ENCODE measurements at regions not wholly inside any gene's neighbourhood (a gene's known extent, or its start where the extent isn't known, plus 50 kb on each side); places are given as distances from the start of the nearest gene placed in this dataset.
"Not testable (repeated sequence)": the region's sequence is repeated elsewhere in the genome, so short reads cannot be mapped to it uniquely, and the experiment has no call there.

GRCh38 chr11:71129624-71130023 lies 122.8 kb downstream of the SHANK2 start:
- no peak for DNase-seq (ENCODE audit: low spot score)
- in situ Hi-C loops (cut with MboI; ENCODE audit: low pct_unique_long_range_greater_than_20kb, low sequenced_read_pairs, unreplicated experiment): no loop called here
- TF ChIP-seq CTCF (IDR thresholded peaks at IDR 0.05; ENCODE audit: extremely low read depth, insufficient read depth, missing control alignments): no peak

- no peak for TF ChIP-seq CTCF (IDR thresholded peaks at IDR 0.05; ENCODE audit: extremely low read depth, insufficient read depth, missing control alignments)
- no peak for DNase-seq (ENCODE audit: low spot score)
- in situ Hi-C loops (cut with MboI; ENCODE audit: low pct_unique_long_range_greater_than_20kb, low sequenced_read_pairs, unreplicated experiment): no loop called here
Measured at GRCh38 chr11:71127806-71128205, 124.6 kb downstream of the SHANK2 start.

- in situ Hi-C loops (cut with MboI; ENCODE audit: low pct_unique_long_range_greater_than_20kb, low sequenced_read_pairs, unreplicated experiment); DNase-seq (ENCODE audit: low spot score): not testable (repeated sequence)
Measured at GRCh38 chr11:71126401-71126800, 126.0 kb downstream of the SHANK2 start.

GRCh38 chr11:71125150-71125549 lies 127.2 kb downstream of the SHANK2 start:
- in situ Hi-C loops (cut with MboI; ENCODE audit: low pct_unique_long_range_greater_than_20kb, low sequenced_read_pairs, unreplicated experiment): no loop called here
- no peak for DNase-seq (ENCODE audit: low spot score)
- no peak for TF ChIP-seq CTCF (IDR thresholded peaks at IDR 0.05; ENCODE audit: extremely low read depth, insufficient read depth, missing control alignments)

- TF ChIP-seq CTCF (IDR thresholded peaks at IDR 0.05; ENCODE audit: extremely low read depth, insufficient read depth, missing control alignments): no peak
- DNase-seq (ENCODE audit: low spot score): no peak
- in situ Hi-C loops (cut with MboI; ENCODE audit: low pct_unique_long_range_greater_than_20kb, low sequenced_read_pairs, unreplicated experiment): no loop called here
Measured at GRCh38 chr11:71124127-71124526, 128.2 kb downstream of the SHANK2 start.

- DNase-seq (ENCODE audit: low spot score): no peak
- peak; percentile 32 for TF ChIP-seq CTCF (IDR thresholded peaks at IDR 0.05; ENCODE audit: extremely low read depth, insufficient read depth, missing control alignments)
- in situ Hi-C loops (cut with MboI; ENCODE audit: low pct_unique_long_range_greater_than_20kb, low sequenced_read_pairs, unreplicated experiment): no loop called here
Measured at GRCh38 chr11:71120471-71120896, 131.9 kb downstream of the SHANK2 start.

GRCh38 chr11:71119656-71120269 lies 132.6 kb downstream of the SHANK2 start:
- no peak for TF ChIP-seq CTCF (IDR thresholded peaks at IDR 0.05; ENCODE audit: extremely low read depth, insufficient read depth, missing control alignments)
- in situ Hi-C loops (cut with MboI; ENCODE audit: low pct_unique_long_range_greater_than_20kb, low sequenced_read_pairs, unreplicated experiment): no loop called here
- DNase-seq (ENCODE audit: low spot score): no peak
